ENCODE measurements at regions not wholly inside any gene's neighbourhood (a gene's known extent, or its start where the extent isn't known, plus 50 kb on each side); places are given as distances from the start of the nearest gene placed in this dataset.

DNA sequence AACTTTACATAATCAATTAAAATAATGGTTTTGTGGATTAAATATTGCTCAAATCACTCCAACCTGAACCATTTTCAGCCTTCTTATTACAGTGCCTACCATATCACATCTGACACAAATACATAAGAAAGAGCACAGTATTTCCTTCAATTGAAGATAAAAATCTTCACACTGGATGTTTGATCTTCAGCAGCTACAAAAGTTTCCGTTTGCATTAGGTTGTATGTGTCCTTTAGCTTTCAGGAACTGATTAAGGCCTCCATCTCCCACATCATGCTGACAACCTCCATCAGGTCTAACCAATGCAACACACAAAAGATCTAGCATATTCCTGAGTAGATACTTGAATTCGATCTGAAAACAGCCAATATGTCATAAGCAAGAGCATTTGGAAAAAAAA lies 195.1 kb upstream of the NR5A2 start:
- TF ChIP-seq POLR2A (IDR thresholded peaks at IDR 0.05) = no peak
- TF ChIP-seq, protein P1, sequence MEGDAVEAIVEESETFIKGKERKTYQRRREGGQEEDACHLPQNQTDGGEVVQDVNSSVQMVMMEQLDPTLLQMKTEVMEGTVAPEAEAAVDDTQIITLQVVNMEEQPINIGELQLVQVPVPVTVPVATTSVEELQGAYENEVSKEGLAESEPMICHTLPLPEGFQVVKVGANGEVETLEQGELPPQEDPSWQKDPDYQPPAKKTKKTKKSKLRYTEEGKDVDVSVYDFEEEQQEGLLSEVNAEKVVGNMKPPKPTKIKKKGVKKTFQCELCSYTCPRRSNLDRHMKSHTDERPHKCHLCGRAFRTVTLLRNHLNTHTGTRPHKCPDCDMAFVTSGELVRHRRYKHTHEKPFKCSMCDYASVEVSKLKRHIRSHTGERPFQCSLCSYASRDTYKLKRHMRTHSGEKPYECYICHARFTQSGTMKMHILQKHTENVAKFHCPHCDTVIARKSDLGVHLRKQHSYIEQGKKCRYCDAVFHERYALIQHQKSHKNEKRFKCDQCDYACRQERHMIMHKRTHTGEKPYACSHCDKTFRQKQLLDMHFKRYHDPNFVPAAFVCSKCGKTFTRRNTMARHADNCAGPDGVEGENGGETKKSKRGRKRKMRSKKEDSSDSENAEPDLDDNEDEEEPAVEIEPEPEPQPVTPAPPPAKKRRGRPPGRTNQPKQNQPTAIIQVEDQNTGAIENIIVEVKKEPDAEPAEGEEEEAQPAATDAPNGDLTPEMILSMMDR (IDR thresholded peaks at IDR 0.05 in 4 of 5, conservative IDR thresholded peaks at IDR 0.05 in 1 of 5) = no peak

Measured in gastrocnemius medialis (tissue), 4 donors.